Ascending aorta (tissue), 2 donors: ENCODE measurements at regions not wholly inside any gene's neighbourhood (a gene's known extent, or its start where the extent isn't known, plus 50 kb on each side); places are given as distances from the start of the nearest gene placed in this dataset.

Source experiments
- DNase-seq, 2 donors: peaks; one replicate each; pipeline ENCODE4 v3.0.0-alpha.2; 2019; ENCODE audit warnings: low spot score in 2 of 2
- H3K27ac ChIP-seq, 2 donors: fragments of 200-600 bp; sonication (generic); one replicate each; pipeline ENCODE4 v1.5.1; 2016 to 2017; ENCODE audit warnings: mild to moderate bottlenecking in 1 of 2
- H3K27me3 ChIP-seq: fragments of 200-600 bp; sonication (generic); one replicate; pipeline ENCODE4 v1.5.1; 2017
- H3K36me3 ChIP-seq, 2 donors: fragments of 200-600 bp; sonication (generic); one replicate each; pipeline ENCODE4 v1.5.1; 2016
- H3K4me1 ChIP-seq, 2 donors: fragments of 200-600 bp; sonication (generic); one replicate each; pipeline ENCODE4 v1.5.1; 2016 to 2017; ENCODE audit warnings: mild to moderate bottlenecking in 1 of 2
- H3K4me3 ChIP-seq, 2 donors: fragments of 200-600 bp; sonication (generic); one replicate each; pipeline ENCODE4 v1.5.1; 2016 to 2017; ENCODE audit warnings: mild to moderate bottlenecking in 1 of 2
- H3K9me3 ChIP-seq, 2 donors: fragments of 200-600 bp; sonication (generic); one replicate each; pipeline ENCODE4 v1.5.1; 2016
- CTCF ChIP-seq, 3 experiments: fragments of 200-600 bp in 2 of 3; fragments of 450-650 bp in 1 of 3; sonication (generic) in 2 of 3; IDR thresholded peaks; one replicate each; pipeline ENCODE4 v1.5.1; 2016 to 2019; ENCODE audit warnings: antibody characterized with exemption in 3 of 3, mild to moderate bottlenecking in 1 of 3, moderate library complexity in 1 of 3
- intact Hi-C: fragments of 100-400 bp; cut with DNase I; formaldehyde crosslinking; loops from one replicate; pipeline ENCODE4 v1.15.1; 2023

DNA sequence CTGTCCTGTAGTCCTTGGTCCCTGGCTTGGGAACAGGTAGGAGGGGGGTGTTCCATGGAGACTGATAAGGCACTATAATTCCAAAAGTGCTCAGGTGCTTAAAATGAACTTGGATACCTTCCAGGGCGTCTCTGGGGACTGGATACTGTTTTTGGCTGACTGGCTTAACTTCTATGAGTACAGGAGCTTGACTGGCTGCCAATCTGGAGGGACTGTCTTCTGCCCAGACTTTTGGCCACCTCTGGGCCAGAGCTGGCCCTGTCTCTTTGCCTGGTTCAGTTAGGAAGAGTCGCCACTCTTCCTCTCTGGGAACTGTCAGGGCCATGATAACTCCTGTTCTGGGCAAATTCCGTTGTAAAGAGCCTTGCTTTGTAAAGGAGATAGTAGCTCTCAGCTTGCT is 407.0 kb downstream of the TGFB2 start:
- no peaks in the 10 kb centered on the region for H3K27me3 ChIP-seq
- no peak for TF ChIP-seq CTCF (IDR thresholded peaks at IDR 0.05)
- no peak for DNase-seq
- intact Hi-C loops: no loop called here
- no peak overlapping the region for H3K27ac ChIP-seq
- H3K9me3 ChIP-seq: no peaks in the 10 kb centered on the region
- no peaks in the 10 kb centered on the region for H3K4me1 ChIP-seq
- H3K36me3 ChIP-seq: no peaks in the 10 kb centered on the region
- H3K4me3 ChIP-seq: no peak overlapping the region

- no peak for DNase-seq
- Histone ChIP-seq H3K9me3 (no peaks in the 10 kb centered on the region), H3K27me3 (no peaks in the 10 kb centered on the region), H3K27ac (no peak overlapping the region), H3K4me3 (no peak overlapping the region), H3K36me3 (no peaks in the 10 kb centered on the region), H3K4me1 (no peaks in the 10 kb centered on the region)
- intact Hi-C loops: no loop called here
- TF ChIP-seq CTCF (IDR thresholded peaks at IDR 0.05): no peak
These were observed 409.3 kb downstream of the TGFB2 start for GRCh38 chr1:218754477-218754876.

DNA sequence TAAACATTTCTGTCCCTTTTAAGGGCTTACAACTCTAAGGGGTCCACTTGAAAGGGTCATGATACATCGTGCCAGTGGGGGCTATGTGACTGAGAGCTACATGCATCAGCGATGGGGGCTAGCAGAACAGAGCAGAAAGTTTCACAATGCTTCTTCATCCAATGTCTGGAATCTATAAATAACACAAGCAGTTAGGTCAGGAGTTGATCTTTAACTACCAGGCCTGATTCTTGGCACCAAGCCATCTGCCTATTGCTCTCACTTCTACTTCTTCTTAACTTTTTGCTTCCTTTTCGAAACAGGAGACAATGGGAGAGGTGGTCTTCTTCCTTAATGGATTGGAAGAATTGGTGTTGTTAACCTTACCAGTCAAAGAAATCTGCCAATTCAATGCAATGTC is 410.0 kb downstream of the TGFB2 start:
- Histone ChIP-seq H3K27me3 (no peaks in the 10 kb centered on the region), H3K9me3 (no peaks in the 10 kb centered on the region), H3K4me3 (no peak overlapping the region), H3K4me1 (no peaks in the 10 kb centered on the region), H3K27ac (no peak overlapping the region), H3K36me3 (no peaks in the 10 kb centered on the region)
- no peak for TF ChIP-seq CTCF (IDR thresholded peaks at IDR 0.05)
- intact Hi-C loops: no loop called here
- DNase-seq: no peak

DNA sequence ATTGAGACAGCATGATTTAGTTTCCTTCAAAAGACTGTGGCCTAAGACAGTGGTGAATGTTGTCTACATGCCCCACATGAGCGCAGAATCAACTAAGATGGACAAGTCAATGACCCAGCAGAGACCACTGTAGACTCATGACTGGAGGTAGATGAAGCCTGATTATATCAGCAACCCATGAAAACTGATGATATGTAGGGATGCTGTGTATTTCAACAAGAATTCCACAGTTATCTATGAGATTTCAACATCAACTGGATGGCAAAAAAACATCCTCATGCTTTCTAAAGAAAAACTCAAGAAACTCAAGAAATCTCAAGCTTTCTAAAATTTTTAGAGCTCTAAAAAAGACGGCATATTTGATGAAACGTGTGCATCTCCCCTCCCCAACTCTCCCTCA is 413.9 kb upstream of the LYPLAL1 start:
- H3K27ac ChIP-seq: no peak overlapping the region
- no peaks in the 10 kb centered on the region for H3K9me3 ChIP-seq
- no peaks in the 10 kb centered on the region for H3K27me3 ChIP-seq
- H3K4me3 ChIP-seq: no peak overlapping the region
- H3K4me1 ChIP-seq: no peaks in the 10 kb centered on the region
- intact Hi-C loops: no loop called here
- DNase-seq: no peak
- no peaks in the 10 kb centered on the region for H3K36me3 ChIP-seq
- no peak for TF ChIP-seq CTCF (IDR thresholded peaks at IDR 0.05)

DNA sequence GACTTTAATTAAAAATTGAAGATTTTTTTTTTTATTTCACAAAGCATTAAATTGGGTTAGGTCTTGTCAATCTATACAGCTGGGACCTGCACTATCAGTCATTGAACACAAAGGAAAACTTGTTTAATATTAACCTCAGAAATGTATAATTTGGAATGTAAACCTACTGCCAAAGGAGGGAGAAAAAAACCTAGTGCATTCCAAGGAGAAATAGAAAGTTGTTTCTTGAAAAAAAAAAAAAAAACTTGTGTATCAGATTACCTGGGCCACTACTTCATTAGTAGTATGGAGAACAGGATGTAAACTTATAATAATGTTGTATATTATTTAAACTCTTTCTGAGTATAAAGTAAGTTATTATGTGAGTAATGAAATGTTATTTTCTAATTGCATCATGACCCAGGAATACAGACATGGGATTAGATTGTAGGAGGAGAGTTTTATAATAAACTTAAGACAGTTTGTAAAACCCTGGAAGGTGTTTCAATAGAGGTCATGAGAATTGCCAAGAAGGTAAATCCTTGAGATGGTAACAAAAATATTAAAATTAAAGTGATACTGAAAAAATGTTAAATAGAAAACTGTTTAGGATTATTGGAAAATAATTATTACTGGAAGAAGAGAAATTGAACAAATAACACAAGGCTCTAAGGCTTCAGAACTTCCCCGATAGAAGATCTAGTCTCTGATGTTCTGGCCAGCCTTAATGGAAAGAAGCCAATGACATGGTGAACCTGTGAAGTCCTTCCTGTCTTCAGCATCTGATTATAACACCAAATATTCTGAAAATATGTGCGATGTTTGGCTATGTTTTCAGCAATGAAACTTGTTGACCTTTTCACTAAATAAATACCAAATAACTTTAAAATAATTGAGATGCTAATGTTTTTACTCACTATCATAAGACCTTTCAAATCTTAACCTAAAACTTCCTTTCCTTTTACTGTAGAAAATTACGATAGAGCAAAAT is 412.8 kb upstream of the LYPLAL1 start:
- H3K27ac ChIP-seq: no peak overlapping the region
- no peaks in the 10 kb centered on the region for H3K27me3 ChIP-seq
- intact Hi-C loops: no loop called here
- TF ChIP-seq CTCF (IDR thresholded peaks at IDR 0.05): no peak
- no peak overlapping the region for H3K4me3 ChIP-seq
- DNase-seq: no peak
- H3K9me3 ChIP-seq: no peaks in the 10 kb centered on the region
- no peaks in the 10 kb centered on the region for H3K4me1 ChIP-seq
- no peaks in the 10 kb centered on the region for H3K36me3 ChIP-seq
